ENCODE measurements at regions not wholly inside any gene's neighbourhood (a gene's known extent, or its start where the extent isn't known, plus 50 kb on each side); places are given as distances from the start of the nearest gene placed in this dataset.

DNA sequence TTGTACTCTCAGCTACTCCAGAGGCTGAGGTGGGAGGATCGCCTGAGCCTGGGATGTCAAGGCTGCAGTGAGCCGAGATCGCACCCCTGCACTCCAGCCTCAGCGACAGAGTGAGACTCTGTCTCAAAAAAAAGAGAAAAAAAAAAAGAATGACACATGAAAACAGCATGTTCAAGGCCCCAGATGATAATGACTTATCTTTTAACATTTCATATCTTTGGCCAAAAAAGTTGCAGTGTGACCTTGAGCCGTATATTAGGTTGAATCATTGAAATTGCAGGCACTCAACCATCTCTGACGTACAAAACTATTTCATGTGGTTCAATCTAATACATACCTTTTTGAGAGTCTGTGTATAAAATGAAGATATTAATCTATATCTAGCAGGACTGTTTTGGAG lies 79.1 kb upstream of the CPEB4 start:
- WGBS (ENCODE audit: insufficient coverage), result 96% methylated on average over 5 of the region's 6 CpGs
- intact Hi-C loops (cut with micrococcal nuclease), result no loop called here
- Mint-ChIP-seq H3K4me3 (no peak overlapping the region), H3K27ac (no peak overlapping the region), H3K4me1 (peaks cover 0 to 19% of the 10 kb centered on the region in 2 donors), H3K9me3 (peaks cover 14 to 15% of the 10 kb centered on the region in 2 donors), H3K27me3 (ENCODE audit: low read depth in 2 of 2) (peaks cover 0 to 3% of the 10 kb centered on the region in 2 donors), H3K36me3 (no peaks in the 10 kb centered on the region)
- no peak for ATAC-seq
- no peaks in the 10 kb centered on the region for H3K27me3 ChIP-seq (ENCODE audit: control insufficient read depth, insufficient read depth, low read length)
- peaks cover 7% of the 10 kb centered on the region for H3K9me3 ChIP-seq (ENCODE audit: control insufficient read depth, insufficient read depth, low read length)
- H3K27ac ChIP-seq (ENCODE audit: low read length), result no peak overlapping the region
- DNase-seq, result no peak
- TF ChIP-seq, protein P1, sequence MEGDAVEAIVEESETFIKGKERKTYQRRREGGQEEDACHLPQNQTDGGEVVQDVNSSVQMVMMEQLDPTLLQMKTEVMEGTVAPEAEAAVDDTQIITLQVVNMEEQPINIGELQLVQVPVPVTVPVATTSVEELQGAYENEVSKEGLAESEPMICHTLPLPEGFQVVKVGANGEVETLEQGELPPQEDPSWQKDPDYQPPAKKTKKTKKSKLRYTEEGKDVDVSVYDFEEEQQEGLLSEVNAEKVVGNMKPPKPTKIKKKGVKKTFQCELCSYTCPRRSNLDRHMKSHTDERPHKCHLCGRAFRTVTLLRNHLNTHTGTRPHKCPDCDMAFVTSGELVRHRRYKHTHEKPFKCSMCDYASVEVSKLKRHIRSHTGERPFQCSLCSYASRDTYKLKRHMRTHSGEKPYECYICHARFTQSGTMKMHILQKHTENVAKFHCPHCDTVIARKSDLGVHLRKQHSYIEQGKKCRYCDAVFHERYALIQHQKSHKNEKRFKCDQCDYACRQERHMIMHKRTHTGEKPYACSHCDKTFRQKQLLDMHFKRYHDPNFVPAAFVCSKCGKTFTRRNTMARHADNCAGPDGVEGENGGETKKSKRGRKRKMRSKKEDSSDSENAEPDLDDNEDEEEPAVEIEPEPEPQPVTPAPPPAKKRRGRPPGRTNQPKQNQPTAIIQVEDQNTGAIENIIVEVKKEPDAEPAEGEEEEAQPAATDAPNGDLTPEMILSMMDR (IDR thresholded peaks at IDR 0.05), result no peak
- H3K4me3 ChIP-seq (ENCODE audit: low read length), result no peak overlapping the region
- H3K36me3 ChIP-seq (ENCODE audit: control insufficient read depth, insufficient read depth, low read length), result no peaks in the 10 kb centered on the region
- no peaks in the 10 kb centered on the region for H3K4me1 ChIP-seq (ENCODE audit: control insufficient read depth, insufficient read depth, low read length)

DNA sequence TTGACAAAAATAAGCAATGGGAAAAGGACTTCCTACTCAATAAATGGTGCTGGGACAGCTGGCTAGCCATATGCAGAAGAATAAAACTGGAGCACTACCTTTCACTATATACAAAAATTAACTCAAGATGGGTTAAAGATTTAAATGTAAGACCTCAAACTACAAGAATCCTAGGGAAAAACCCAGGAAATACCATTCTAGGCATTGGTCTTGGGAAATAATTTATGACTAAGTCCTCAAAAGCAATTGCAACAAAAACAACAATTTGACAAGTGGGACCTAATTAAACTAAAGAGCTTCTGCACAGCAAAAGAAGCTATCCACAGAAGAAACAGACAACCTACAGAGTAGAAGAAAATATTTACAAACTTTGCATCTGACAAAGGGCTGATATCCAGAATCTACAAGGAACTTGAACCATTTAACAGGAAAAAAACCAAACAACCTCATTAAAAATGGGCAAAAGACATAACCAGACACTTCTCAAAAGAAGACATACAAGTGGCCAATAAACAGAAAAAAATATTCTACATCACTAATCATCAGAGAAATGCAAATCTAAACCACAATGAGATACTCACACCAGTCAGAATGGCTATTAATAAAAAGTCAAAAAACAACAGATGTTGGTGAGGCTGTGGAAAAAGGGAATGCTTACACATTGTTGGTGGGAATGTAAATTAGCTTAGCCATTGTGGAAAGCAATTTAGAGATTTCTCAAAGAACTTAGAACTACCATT lies 75.2 kb upstream of the CPEB4 start:
- Mint-ChIP-seq H3K4me1 (peaks cover 0 to 19% of the 10 kb centered on the region in 2 donors), H3K4me3 (no peak overlapping the region), H3K27ac (no peak overlapping the region), H3K36me3 (no peaks in the 10 kb centered on the region), H3K9me3 (peaks cover 14 to 15% of the 10 kb centered on the region in 2 donors), H3K27me3 (ENCODE audit: low read depth in 2 of 2) (peaks cover 13 to 19% of the 10 kb centered on the region in 2 donors)
- Histone ChIP-seq H3K36me3 (ENCODE audit: control insufficient read depth, insufficient read depth, low read length) (no peaks in the 10 kb centered on the region), H3K4me3 (ENCODE audit: low read length) (no peak overlapping the region), H3K9me3 (ENCODE audit: control insufficient read depth, insufficient read depth, low read length) (peaks cover 7% of the 10 kb centered on the region), H3K27ac (ENCODE audit: low read length) (no peak overlapping the region), H3K27me3 (ENCODE audit: control insufficient read depth, insufficient read depth, low read length) (no peaks in the 10 kb centered on the region), H3K4me1 (ENCODE audit: control insufficient read depth, insufficient read depth, low read length) (no peaks in the 10 kb centered on the region)
- TF ChIP-seq, protein P1 (IDR thresholded peaks at IDR 0.05), result no peak
- intact Hi-C loops (cut with micrococcal nuclease), result no loop called here
- no peak for DNase-seq
- no peak for ATAC-seq

DNA sequence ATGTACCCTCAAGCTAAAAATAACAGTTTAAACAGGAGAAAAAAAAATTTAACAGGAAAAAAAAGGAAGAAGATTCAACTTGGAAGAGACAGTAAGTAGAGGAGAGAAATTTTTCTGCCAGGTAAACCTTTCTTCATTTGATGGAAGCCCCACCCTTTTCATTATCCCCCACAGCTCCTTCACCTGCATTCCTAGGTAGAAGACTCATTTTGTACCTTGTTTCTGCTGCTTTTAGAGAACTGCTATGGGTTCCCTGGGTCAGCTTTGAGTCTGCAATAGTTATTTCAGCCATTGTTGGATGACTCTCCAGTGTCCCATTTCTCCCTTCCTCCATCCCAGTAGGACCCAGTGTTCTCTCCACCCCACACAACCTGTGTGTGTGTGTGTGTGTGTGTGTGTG lies 74.1 kb upstream of the CPEB4 start:
- peaks cover 7% of the 10 kb centered on the region for H3K9me3 ChIP-seq (ENCODE audit: control insufficient read depth, insufficient read depth, low read length)
- DNase-seq (no peak), ATAC-seq (no peak)
- Mint-ChIP-seq H3K4me3 (no peak overlapping the region), H3K4me1 (peaks cover 0 to 19% of the 10 kb centered on the region in 2 donors), H3K27ac (no peak overlapping the region), H3K36me3 (no peaks in the 10 kb centered on the region), H3K27me3 (ENCODE audit: low read depth in 2 of 2) (peaks cover 16 to 23% of the 10 kb centered on the region in 2 donors), H3K9me3 (peaks cover 14 to 15% of the 10 kb centered on the region in 2 donors)
- H3K27me3 ChIP-seq (ENCODE audit: control insufficient read depth, insufficient read depth, low read length), result no peaks in the 10 kb centered on the region
- H3K27ac ChIP-seq (ENCODE audit: low read length), result no peak overlapping the region
- no peak overlapping the region for H3K4me3 ChIP-seq (ENCODE audit: low read length)
- TF ChIP-seq, protein P1 (IDR thresholded peaks at IDR 0.05), result no peak
- intact Hi-C loops (cut with micrococcal nuclease), result no loop called here
- H3K4me1 ChIP-seq (ENCODE audit: control insufficient read depth, insufficient read depth, low read length), result no peaks in the 10 kb centered on the region
- H3K36me3 ChIP-seq (ENCODE audit: control insufficient read depth, insufficient read depth, low read length), result no peaks in the 10 kb centered on the region

DNA sequence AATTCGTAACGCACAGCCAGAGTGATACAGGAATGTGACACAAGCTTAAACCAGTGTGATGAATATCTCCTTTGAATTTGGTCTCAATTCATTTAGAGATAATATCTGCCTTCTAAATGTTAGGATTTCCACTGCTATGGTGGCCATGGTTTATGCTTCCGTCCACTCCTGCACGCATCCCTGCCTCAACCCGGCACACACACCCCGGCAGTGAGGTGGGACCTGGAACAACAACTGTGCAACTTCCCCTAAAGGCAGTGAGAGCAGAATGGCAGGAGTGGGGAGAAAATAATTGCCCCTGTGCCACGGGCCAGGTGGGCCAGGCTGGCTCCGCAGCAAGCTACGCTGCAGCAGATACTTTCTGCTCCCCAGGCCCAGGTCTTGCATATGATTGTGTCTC lies 72.6 kb upstream of the CPEB4 start:
- Histone ChIP-seq H3K4me1 (ENCODE audit: control insufficient read depth, insufficient read depth, low read length) (no peaks in the 10 kb centered on the region), H3K36me3 (ENCODE audit: control insufficient read depth, insufficient read depth, low read length) (no peaks in the 10 kb centered on the region), H3K27ac (ENCODE audit: low read length) (no peak overlapping the region), H3K9me3 (ENCODE audit: control insufficient read depth, insufficient read depth, low read length) (peaks cover 8% of the 10 kb centered on the region), H3K27me3 (ENCODE audit: control insufficient read depth, insufficient read depth, low read length) (no peaks in the 10 kb centered on the region), H3K4me3 (ENCODE audit: low read length) (no peak overlapping the region)
- peaks cover 10 to 13% of the 10 kb centered on the region in 2 donors for H3K9me3 Mint-ChIP-seq
- DNase-seq, result no peak
- H3K27me3 Mint-ChIP-seq (ENCODE audit: low read depth in 2 of 2), result peaks cover 14 to 23% of the 10 kb centered on the region in 2 donors
- H3K4me3 Mint-ChIP-seq, result no peak overlapping the region
- no peak overlapping the region for H3K27ac Mint-ChIP-seq
- TF ChIP-seq, protein P1 (IDR thresholded peaks at IDR 0.05), result no peak
- 94% methylated on average over 9 of the region's 9 CpGs for WGBS (ENCODE audit: insufficient coverage)
- H3K36me3 Mint-ChIP-seq, result no peaks in the 10 kb centered on the region
- H3K4me1 Mint-ChIP-seq, result peaks cover 0 to 15% of the 10 kb centered on the region in 2 donors
- ATAC-seq, result no peak
- intact Hi-C loops (cut with micrococcal nuclease), result no loop called here
